GM18870 (cell line): ENCODE measurements at regions not wholly inside any gene's neighbourhood (a gene's known extent, or its start where the extent isn't known, plus 50 kb on each side); places are given as distances from the start of the nearest gene placed in this dataset.

Experiments used
- ATAC-seq: cut with Tn5 transposase; IDR thresholded peaks from one replicate; pipeline ENCODE4 v1.9.1; 2021; ENCODE audit warnings: moderate library complexity; ENCODE audit not compliant: unreplicated experiment

DNA sequence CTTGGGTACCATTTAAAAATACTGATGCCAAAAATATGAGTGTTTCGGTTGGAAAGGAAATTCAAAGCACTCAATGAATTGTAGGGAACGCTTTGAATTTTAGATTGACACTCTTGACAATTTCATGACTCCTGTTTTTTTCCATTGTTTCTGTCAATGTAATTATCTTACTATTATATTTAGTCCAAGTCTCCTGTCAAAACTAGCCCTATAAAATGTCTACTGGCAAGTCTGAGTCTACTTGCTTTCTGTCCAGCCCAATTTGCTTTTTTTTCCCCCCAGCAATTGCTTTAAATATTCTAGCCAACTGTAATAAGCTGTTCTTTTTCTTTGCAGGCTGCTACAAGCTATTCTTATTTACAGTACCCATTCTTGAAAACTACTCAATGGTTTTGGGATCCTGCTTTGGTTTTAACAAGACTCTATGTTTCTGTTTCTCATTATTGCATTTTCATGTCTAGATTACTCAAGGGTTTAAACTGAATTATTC is 1103.9 kb upstream of the GJE1 start:
- no peak for ATAC-seq

DNA sequence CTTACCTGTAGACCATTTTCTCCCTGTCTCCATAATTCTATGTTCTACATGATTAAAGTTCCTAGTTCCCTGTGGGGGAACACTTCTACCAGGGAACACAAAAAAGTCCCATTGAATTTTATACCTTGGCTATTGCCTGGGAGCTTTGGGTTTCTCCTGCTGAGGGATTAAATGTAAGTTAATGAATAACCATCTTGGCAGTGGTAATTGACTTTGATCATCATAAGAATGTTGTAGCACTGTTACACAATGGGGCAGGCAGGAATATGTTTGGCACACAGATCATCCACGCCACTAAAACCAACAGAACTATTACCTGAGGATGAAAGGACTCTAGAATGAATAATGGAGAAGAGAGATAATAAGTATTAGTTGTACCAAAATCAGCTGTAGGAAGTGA is 1106.2 kb upstream of the GJE1 start:
- ATAC-seq, result no peak

DNA sequence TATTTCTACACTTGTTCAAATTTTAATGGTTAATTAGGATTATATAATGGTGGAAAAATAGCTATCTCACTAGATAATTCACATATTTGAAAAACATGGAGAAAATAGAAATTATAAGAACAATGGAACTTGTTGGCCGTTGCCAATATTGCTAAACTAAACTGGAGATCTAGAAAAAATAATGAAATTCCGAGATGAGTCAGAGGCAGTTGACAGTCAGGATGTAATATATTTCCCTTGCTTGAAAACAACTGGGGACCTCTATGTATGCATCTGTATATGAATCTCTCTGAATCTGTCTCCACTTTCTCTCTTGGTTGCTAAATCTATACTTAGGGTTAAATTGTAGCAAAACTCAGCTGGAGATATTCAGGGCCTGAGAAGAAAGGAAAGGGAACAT is 1108.2 kb upstream of the GJE1 start:
- no peak for ATAC-seq

DNA sequence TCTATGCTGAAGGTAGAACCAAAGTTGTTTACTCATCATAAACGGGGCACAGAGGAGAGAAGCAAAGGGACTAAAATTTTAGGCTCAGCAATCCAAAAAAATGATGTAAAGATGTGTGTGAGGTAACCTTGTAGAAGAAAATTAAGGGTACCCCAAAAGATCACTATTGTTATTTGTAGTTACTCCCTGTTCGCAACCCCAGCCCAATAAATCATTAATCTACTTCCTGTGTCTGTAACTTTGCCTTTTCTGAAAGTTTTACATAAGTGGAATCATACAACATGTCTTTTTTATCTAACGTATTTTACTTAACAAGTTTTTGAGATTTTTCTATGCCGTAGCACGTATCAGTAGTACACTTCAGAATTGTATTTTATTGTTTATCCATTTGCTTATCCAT is 1114.8 kb upstream of the GJE1 start:
- ATAC-seq, result no peak

DNA sequence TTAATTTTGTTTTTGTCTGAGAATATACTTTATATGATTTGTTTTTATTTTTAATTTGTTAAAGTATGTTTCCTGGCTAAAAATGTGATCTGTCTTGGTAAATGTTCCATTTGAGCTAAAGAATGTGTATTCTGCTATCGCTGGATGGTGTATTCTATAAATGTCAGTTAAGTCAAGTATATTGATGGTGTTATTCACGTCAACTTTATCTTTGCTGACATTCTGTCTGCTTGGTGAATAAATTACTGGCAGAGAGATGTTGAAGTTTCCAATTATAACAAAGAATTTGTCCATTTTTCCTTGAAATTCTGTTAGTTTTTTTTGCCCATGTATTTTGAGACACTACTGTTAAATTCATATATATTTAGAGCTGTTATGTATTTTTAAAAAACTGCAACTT is 1131.8 kb upstream of the GJE1 start:
- ATAC-seq, result no peak

DNA sequence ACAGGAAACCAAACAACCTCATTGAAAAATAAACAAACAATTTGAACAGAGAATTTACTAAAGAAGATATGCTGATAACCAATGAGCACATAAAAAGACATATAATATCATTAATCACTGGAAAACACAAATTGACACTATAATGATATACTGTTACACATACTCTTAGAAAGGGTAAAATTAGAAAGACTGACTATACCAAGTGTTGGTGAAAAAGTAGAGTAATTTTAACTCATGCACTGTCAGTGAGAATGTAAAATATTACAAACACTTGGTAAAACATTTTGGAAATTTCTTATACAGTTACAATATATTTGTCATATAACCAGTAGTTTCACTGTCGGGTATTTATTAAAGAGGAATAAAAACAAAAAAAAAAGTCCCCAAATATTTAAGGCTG is 1139.2 kb upstream of the GJE1 start:
- ATAC-seq, result no peak

DNA sequence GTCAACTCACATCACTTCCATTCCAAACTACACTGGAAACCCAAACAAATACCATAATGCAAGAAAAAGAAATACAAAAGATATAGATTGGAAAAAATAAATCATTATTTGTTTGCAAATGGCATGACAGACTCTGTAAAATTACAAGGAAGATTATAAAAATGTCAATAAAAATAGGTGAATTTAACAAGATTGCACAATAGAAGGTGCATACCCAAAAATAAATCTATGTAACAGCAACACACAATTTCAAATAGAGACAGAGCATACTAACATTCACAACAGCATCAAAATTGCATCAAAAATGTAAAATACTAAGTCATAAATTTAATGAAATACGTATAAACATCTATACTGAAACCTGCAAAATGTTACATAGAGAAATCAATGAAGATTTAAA is 1140.0 kb upstream of the GJE1 start:
- no peak for ATAC-seq

DNA sequence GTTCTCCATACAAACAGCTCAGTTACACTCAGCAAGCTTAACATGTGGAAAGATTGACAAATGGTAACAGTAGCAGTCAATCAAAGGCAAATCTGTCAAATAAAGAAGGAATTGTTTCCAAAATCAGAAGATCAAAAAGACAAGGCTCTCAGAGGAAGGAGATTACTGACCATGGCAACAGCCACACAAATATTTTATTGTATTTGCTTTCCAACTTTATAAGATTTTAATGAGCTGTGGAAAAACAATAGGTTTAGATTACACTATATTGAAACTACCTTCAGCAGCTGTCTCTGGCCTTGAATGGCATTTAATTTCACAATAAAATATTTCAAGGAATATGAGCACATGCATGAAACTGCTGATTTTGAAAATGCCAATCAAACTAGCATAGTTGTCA is 1143.9 kb upstream of the GJE1 start:
- ATAC-seq, result no peak

DNA sequence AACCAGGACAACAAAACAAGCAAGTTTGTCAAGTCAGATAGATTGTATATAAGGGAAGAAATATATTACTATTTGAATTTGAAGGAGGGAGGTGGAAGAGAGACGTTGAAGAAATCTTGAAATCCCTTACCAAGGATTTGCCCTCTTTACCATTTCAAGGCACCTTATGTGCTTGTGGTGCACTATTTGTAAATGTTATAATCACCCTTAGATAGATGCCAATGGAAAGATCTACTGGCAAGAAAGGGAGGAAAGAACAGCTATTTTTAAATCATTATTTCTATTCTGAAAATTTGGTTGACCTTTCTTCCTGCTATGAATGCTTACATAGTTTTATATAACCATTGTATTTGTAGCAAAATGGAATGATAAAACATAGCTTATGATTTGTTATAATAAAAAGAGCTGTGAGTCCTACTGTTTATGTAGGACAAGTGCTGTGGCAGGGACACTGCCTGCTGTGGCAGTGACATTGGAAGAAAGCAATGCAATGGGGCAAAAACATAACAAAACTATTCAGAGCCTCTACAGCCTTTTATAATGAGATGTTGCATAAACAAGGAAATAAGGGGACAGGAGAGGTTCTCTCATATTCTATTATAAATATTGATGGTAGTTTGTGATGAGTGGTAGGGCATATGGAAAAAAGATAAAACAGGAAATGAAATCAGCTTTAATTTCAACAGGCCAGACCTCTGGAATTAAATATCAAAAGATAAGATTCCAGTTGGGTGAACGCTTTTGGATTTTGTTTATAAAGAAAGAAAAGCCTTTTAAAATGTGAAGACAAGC is 1145.2 kb upstream of the GJE1 start:
- no peak for ATAC-seq

DNA sequence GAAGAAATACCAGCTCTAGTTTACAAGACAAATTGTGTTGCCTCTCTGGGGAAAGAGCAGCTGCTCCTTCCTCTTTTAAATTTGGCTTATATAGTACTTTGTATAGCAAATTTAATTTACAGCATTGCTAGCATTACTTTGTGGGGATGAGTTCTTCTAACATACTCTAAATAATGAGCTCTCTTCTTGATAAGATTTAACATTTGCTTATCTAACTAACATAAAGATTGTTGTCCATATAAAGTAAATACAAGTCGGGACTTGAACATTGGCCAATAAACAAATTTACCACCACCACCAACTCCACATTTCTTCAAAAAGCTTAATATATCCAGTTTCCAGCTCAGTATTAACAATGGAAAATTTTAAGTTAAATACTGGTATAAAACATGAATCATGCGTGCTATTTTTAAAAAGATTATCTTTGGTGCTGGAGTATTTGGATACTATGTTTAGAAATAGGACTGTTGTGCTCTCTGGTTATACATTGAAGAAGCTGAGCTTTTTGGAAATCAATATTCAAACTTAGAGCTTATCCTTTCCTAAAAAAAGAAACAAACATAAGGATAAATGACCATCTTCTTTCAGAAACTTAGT is 1146.9 kb upstream of the GJE1 start:
- ATAC-seq, result no peak

DNA sequence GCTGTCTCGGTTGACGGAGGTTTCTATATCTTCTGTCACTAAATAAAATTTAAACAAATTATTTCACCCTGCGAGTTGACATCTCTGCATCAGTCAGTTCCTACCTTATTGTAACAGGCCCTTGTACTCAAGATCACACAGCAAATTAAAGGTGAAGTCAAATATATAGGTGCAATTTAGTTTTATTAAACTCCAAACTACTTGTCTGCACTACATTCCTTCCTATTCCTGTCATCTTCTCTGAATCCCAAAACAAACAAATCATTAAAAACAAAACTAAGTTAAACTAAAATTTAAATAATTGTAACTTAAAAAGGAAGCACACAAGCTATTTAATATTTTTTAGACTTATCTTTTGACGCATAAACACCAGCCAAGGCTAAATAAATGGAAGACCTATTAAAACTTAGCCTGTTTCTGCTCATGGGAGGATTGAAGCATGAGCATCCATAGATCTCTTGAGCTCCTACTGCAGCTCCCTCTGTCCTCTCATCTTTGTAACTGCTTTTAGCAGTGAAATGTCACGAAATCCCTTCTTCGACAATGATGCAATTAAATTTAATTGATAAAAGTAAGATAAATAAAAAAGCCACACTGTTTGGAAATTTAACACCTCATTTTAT is 1152.3 kb upstream of the GJE1 start:
- no peak for ATAC-seq

DNA sequence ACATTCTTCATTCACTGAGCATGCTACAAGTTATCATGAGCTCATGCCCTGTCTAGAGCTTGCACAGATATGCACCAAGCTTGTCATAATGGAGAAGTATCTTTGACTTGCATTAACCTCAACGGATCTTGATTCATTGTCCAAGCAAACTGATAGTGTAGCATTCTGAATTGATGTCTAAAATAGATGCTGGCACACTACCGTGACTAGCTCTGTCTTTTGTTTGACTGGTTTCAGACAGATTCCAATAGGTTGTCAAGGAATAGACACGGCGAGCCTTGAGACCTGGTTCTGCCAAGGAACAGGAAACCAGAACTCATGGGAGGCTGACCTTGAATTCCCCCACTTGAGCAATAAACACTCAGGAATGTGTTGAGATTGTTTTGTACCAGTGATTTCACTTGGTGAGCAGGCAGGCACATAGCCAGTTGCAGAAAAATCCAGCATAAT is 1153.1 kb upstream of the GJE1 start:
- ATAC-seq, result no peak

DNA sequence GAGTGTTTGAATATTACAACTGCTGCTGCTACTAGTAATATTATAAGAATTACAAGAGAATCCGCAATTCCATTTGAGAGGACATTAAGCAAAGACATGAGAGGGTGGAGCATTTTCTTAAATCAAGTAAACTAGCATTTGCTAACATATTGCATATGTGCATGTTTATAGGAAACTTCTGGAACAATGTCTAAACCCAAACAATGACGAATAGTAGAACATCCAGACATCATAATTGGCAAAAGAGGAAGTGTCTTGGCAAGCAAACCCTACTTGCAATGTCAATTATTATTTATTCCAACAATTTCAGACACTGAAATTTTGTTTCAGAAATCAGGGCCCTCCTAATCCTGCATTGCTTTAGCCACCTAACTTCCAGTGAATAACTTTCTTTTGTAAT is 1155.3 kb upstream of the GJE1 start:
- no peak for ATAC-seq

DNA sequence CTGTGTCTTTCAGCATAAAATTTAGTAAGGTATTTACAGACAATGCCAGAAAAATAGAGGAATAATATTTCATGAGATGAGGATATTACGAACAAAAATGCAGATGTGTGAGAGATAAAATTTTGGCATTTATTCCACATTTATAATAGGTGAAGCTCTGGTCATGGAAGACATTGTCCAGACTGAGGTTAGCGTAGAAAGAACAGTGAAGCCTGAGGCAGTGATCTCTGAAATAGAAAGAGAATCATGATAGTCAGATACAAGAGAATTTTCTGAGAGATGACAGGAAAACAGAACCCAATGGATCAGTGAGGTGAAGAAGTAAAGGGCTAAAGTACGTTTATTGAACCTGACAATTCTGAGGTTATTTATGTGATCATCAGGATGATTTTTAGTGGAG is 1155.9 kb upstream of the GJE1 start:
- ATAC-seq, result no peak

DNA sequence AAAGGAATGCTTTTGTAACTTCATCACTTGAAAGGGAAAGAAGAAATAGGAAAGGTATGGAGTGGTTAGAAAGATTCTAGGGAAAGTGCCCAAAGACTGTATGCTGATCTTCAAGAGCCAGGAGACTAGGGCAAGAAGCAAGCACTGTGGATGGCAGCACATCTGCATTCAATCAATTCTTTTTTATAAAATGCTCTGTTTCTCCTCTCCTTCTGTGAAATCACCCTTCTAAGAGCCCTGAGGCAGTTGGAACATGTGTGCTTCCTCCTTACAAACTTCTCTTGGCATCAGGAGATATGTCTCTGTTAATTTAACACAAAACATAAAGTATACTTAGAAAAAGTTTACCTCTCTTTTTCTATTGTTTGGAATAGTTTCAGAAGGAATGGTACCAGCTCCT is 1162.2 kb upstream of the GJE1 start:
- ATAC-seq, result no peak

DNA sequence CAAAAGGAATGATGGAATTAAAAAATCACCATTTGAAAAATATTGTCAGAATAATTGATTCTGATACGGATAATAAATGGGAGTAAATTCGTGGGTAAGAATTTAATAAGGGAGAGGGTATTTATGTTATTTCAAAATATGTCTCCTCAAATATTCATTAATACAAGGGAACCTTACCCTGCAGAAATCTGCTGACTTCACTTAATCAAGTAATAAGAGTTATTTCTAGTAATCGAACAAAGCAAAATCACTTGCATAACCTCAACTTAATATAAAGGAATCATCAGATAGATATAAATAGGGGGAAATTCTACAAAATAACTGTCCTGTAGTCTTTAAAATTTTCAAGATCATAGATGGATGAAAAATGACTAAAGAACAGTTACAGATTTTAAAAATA is 1164.7 kb upstream of the GJE1 start:
- no peak for ATAC-seq

DNA sequence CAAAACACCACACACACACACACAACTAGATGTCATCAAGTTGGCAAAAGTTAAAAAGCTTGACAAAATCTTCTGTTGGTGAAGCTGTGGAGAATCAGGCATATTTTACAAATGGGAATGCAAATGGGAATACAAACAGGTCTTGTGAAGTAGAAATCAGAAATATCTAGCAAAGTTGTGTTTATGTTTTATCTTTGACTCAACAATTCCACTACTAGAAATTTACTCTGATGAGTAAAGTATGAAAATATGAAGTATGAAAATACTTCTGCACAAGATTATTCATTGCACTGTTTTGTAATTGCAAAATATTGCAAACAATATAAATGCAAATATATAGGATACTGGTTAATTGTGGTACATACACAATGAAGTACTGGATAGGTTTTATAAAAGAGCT is 1166.0 kb upstream of the GJE1 start:
- ATAC-seq, result no peak

DNA sequence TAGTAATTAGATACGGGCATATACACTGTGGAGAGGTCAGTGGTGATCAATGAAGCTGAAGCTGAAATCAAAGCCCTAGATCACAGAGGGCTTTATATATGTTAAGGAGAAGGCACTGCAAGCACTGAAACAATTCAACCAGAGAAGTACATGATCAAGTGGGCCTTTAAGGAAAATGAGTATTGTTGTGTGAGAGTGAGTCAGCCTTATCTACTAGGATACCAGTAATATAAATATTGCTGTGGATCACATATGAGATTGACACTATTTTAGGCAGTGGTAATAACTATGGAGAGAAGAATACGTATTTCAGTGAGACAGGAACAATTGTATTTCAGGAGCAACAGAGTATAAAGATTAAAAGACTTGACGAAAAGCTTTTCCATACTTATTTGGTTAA is 1172.2 kb upstream of the GJE1 start:
- ATAC-seq, result no peak

DNA sequence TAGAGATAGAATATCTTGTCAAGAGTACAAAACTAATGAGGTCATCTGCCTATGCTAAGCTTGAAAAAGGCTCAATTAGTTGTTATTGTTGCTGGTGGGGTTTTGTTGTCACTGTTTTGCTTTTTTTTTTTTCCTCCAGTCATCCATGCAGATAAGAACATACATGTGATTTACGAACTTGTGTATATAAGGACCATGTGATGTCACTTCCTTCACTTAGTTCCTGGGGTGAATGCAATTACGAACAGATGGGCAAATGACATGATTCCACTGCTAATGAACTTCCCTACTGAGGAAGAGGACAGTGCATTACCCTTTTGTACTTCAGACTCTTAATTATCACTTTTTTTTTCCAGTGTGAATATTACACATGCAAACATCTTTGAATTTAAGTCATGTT is 1175.3 kb upstream of the GJE1 start:
- no peak for ATAC-seq

DNA sequence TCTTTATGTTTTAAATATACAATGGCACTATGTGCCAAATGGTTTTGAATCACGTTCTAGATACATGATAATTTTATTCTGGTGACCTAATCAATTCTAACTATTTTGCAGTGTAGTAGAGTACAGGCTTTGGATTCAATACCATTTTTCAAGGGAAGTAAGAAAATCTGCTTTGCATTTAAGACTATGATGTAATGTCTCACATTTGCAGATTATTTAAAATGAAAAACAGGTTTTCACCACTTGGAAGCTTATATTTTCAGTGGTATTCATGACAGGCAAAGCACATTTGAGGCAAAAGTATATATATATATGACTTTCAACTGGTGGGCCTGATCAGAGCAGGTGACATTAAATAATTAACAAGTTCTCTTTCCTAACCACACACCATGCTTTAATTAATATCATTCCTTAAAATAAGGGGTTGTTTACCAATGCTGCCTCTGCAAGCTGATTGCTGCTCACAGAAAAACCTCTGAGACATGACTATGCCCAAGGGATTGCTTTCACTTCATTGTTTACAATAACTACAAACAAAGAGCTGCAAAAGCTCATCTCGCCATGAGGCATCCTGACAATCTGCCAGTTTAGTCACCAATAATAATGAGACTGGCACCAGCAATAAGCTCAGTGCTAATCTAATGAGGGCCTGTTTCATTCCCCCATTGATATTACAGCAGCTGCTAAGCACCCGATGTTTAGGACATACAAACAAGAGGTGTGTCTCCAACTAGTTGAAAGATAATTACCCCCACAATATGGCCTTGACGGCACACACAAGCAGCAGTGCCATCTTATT is 1176.0 kb upstream of the GJE1 start:
- ATAC-seq, result no peak

DNA sequence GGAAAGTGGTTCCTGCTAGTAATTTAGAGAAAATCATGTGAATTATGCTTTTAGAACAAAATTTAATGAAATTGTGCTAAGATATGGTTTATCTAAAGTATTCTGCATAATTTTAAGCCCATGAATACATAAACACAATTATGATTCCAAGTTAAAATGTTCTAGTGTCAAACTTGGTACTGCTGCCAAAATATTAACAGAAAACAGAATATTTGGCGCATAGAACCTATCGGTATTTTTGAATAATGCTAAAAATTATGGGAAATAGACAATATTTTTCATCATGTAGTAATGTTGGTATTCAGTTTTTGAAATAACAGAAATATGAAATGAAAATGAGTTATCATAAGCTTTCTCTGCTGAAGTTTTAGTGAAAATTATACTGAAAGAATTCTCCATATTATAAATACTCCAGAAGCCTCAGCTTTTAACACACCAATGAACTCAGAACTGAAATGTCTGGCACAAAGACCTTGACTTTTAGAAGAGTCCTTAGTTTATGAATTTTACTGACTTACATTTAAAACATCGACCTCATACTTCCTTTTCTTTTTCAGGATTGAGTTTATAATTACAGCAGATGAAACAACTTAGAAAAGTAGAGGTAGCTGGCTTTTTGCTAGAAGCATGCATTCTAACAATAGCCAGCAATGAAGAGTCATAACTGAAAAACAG is 1192.3 kb upstream of the GJE1 start:
- ATAC-seq, result no peak
